Mesothelial cell of epicardium (in vitro differentiated cells): ENCODE measurements at regions not wholly inside any gene's neighbourhood (a gene's known extent, or its start where the extent isn't known, plus 50 kb on each side); places are given as distances from the start of the nearest gene placed in this dataset.
"Not testable (repeated sequence)": the region's sequence is repeated elsewhere in the genome, so short reads cannot be mapped to it uniquely, and the experiment has no call there.

ENCODE experiments used
- DNase-seq, 2 experiments: peaks; one replicate each; pipeline ENCODE4 v3.0.0; 2021; ENCODE audit warnings: low spot score in 2 of 2; ENCODE audit not compliant: unreplicated experiment in 2 of 2
- H3K27ac Mint-ChIP-seq: 2 replicates; pipeline ENCODE4 v1.8.0; 2021; ENCODE audit warnings: mixed read lengths
- H3K27me3 Mint-ChIP-seq: 2 replicates; pipeline ENCODE4 v1.8.0; 2021; ENCODE audit warnings: low read depth, mixed read lengths
- H3K36me3 Mint-ChIP-seq: 2 replicates; pipeline ENCODE4 v1.8.0; 2021; ENCODE audit warnings: mixed read lengths
- H3K4me1 Mint-ChIP-seq: 2 replicates; pipeline ENCODE4 v1.8.0; 2021; ENCODE audit warnings: mixed read lengths
- H3K4me3 Mint-ChIP-seq: 2 replicates; pipeline ENCODE4 v1.8.0; 2021; ENCODE audit warnings: mild to moderate bottlenecking, moderate library complexity, mixed read lengths
- H3K9me3 Mint-ChIP-seq: 2 replicates; pipeline ENCODE4 v1.8.0; 2021; ENCODE audit warnings: mixed read lengths
- CTCF ChIP-seq: fragments of 200-600 bp; sonication (generic); IDR thresholded peaks from one replicate; pipeline ENCODE4 v1.5.0; 2021; ENCODE audit warnings: antibody characterized with exemption; ENCODE audit not compliant: unreplicated experiment

- no peaks in the 10 kb centered on the region for H3K36me3 Mint-ChIP-seq
- H3K27ac Mint-ChIP-seq = no peak overlapping the region
- H3K9me3 Mint-ChIP-seq = peaks cover 9% of the 10 kb centered on the region
- H3K4me3 Mint-ChIP-seq = no peak overlapping the region
- TF ChIP-seq CTCF = no peak
- DNase-seq = no peak
- H3K4me1 Mint-ChIP-seq = peaks cover 16% of the 10 kb centered on the region
- H3K27me3 Mint-ChIP-seq = no peaks in the 10 kb centered on the region
Measured at GRCh38 chr10:89975771-89976170, 274.4 kb downstream of the KIF20B start.

GRCh38 chr10:89978081-89978480, 276.7 kb downstream of the KIF20B start:
- TF ChIP-seq CTCF = no peak
- peaks cover 7% of the 10 kb centered on the region for H3K4me1 Mint-ChIP-seq
- peaks cover 9% of the 10 kb centered on the region for H3K9me3 Mint-ChIP-seq
- no peaks in the 10 kb centered on the region for H3K27me3 Mint-ChIP-seq
- H3K36me3 Mint-ChIP-seq = no peaks in the 10 kb centered on the region
- H3K27ac Mint-ChIP-seq = no peak overlapping the region
- no peak for DNase-seq
- H3K4me3 Mint-ChIP-seq = no peak overlapping the region

GRCh38 chr10:89979726-89980125, 278.3 kb downstream of the KIF20B start:
- Mint-ChIP-seq H3K9me3 (peaks cover 9% of the 10 kb centered on the region), H3K4me1 (peaks cover 4% of the 10 kb centered on the region), H3K4me3 (no peak overlapping the region), H3K36me3 (no peaks in the 10 kb centered on the region), H3K27ac (no peak overlapping the region), H3K27me3 (no peaks in the 10 kb centered on the region)
- no peak for TF ChIP-seq CTCF
- no peak for DNase-seq

- TF ChIP-seq CTCF = no peak
- no peaks in the 10 kb centered on the region for H3K27me3 Mint-ChIP-seq
- no peak overlapping the region for H3K27ac Mint-ChIP-seq
- H3K4me1 Mint-ChIP-seq = peaks cover 4% of the 10 kb centered on the region
- no peak for DNase-seq
- no peak overlapping the region for H3K4me3 Mint-ChIP-seq
- no peaks in the 10 kb centered on the region for H3K36me3 Mint-ChIP-seq
- H3K9me3 Mint-ChIP-seq = peaks cover 9% of the 10 kb centered on the region
Measured at GRCh38 chr10:89980166-89980565, 278.8 kb downstream of the KIF20B start.

GRCh38 chr10:89981891-89982290, 280.5 kb downstream of the KIF20B start:
- H3K9me3 Mint-ChIP-seq = peaks cover 9% of the 10 kb centered on the region
- no peak overlapping the region for H3K4me3 Mint-ChIP-seq
- H3K4me1 Mint-ChIP-seq = peaks cover 4% of the 10 kb centered on the region
- H3K27ac Mint-ChIP-seq = no peak overlapping the region
- TF ChIP-seq CTCF = no peak
- DNase-seq = no peak
- H3K36me3 Mint-ChIP-seq = no peaks in the 10 kb centered on the region
- no peaks in the 10 kb centered on the region for H3K27me3 Mint-ChIP-seq

- peaks cover 3% of the 10 kb centered on the region for H3K9me3 Mint-ChIP-seq
Measured at GRCh38 chr10:89985446-89985845, 284.1 kb downstream of the KIF20B start.

GRCh38 chr10:89988361-89988760, 287.0 kb downstream of the KIF20B start:
- not testable (repeated sequence) for H3K27me3 Mint-ChIP-seq, H3K9me3 Mint-ChIP-seq, H3K36me3 Mint-ChIP-seq, H3K27ac Mint-ChIP-seq, DNase-seq, H3K4me3 Mint-ChIP-seq, H3K4me1 Mint-ChIP-seq

More at GRCh38 chr10:89985446-89985845, 284.1 kb downstream of the KIF20B start:
- Mint-ChIP-seq H3K4me3 (no peak overlapping the region), H3K36me3 (no peaks in the 10 kb centered on the region), H3K27me3 (peaks cover 3% of the 10 kb centered on the region), H3K27ac (no peak overlapping the region), H3K4me1 (peaks cover 4% of the 10 kb centered on the region)
- TF ChIP-seq CTCF = no peak
- DNase-seq = no peak
